AG04449 (cell line): ENCODE measurements at regions not wholly inside any gene's neighbourhood (a gene's known extent, or its start where the extent isn't known, plus 50 kb on each side); places are given as distances from the start of the nearest gene placed in this dataset.
"Not testable (repeated sequence)": the region's sequence is repeated elsewhere in the genome, so short reads cannot be mapped to it uniquely, and the experiment has no call there.

Source experiments
- CTCF ChIA-PET: fragments of 350-600 bp; formaldehyde crosslinking; extraction: SDS; loops from one replicate; lab custom pipeline; 2021; ENCODE audit warnings: antibody characterized with exemption; lab: Yijun Ruan, JAX
- POLR2A ChIA-PET: fragments of 400-600, 350-600 bp; formaldehyde crosslinking; extraction: SDS; loops from one replicate; lab custom pipeline; 2020; ENCODE audit warnings: antibody characterized with exemption, inconsistent platforms; lab: Yijun Ruan, JAX
- DNase-seq: peaks from one replicate; pipeline ENCODE4 v3.0.0-alpha.2; 2010; ENCODE audit warnings: low read depth, low spot score
- H3K4me3 ChIP-seq: 2 replicates; pipeline ENCODE4 v1.5.1; 2011; ENCODE audit warnings: low read depth, mild to moderate bottlenecking, control low read depth, low read length
- TF ChIP-seq, protein P1 (sequence below): IDR thresholded peaks from one replicate; pipeline ENCODE4 v1.5.1; 2011; ENCODE audit warnings: mild to moderate bottlenecking, moderate library complexity, low read length, control low read depth, inconsistent platforms; ENCODE audit not compliant: insufficient read depth; ENCODE audit errors: missing control alignments

DNA sequence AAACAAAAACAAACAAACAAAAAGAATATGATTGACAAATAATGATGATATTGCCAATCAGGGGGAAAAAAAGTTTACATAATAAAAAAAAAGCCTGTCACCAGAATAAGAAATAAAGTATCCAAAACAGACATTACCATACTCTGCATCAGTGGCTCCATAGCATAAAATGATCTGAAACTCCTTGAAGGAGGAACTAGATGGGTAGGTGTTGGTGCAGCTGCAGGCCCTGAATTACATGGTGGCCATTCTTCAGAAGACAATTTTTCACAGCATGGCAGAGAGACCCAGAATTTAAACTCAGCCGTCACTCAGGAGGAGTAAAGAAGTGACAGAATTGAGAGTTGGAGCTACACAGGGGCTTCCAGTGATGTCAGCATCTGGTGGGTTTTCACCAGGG, 60.2 kb downstream of the GLUL start:
- no peak for DNase-seq
- ChIA-PET POLR2A (no interaction called here), CTCF (no interaction called here)
- TF ChIP-seq, protein P1, sequence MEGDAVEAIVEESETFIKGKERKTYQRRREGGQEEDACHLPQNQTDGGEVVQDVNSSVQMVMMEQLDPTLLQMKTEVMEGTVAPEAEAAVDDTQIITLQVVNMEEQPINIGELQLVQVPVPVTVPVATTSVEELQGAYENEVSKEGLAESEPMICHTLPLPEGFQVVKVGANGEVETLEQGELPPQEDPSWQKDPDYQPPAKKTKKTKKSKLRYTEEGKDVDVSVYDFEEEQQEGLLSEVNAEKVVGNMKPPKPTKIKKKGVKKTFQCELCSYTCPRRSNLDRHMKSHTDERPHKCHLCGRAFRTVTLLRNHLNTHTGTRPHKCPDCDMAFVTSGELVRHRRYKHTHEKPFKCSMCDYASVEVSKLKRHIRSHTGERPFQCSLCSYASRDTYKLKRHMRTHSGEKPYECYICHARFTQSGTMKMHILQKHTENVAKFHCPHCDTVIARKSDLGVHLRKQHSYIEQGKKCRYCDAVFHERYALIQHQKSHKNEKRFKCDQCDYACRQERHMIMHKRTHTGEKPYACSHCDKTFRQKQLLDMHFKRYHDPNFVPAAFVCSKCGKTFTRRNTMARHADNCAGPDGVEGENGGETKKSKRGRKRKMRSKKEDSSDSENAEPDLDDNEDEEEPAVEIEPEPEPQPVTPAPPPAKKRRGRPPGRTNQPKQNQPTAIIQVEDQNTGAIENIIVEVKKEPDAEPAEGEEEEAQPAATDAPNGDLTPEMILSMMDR: no peak
- no peak overlapping the region for H3K4me3 ChIP-seq

DNA sequence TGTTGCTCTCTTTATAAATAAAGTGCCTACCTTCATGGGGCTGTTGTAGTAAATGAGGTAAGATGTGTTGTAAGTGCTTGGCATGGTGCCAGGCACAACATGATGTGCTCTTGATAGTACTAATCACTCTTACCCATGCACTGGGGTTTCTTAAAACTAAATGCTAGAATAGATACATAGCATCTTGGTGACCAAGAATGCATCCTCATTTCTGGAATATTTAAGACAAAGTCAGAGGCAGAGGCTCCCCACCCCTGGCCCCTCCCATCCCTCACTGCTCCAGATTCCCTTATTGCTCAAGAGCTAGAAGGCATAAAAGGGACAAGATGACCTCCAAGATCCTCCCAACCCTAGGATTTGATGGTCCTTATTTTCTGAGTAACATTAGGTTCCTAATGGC, 61.3 kb downstream of the GLUL start:
- TF ChIP-seq, protein P1: no peak

DNA sequence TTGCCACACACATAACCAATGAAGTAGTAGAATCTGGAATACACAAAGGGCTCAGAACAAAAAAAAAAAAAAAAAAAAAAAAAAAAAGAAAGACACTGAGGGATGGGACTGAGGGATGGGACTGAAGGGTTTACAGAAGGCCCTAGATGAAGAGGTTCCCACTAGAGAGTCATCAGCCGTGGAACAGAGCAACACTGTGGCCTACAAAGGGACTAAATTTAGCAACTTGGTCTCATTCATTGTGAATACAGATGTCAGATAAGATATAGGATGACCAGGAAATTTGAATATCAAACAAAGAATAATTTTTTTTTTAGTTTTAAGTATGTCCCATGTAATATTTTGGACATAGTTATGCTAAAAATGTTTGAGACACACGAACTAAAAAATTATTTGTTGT, 62.1 kb downstream of the GLUL start:
- no peak overlapping the region for H3K4me3 ChIP-seq
- POLR2A ChIA-PET: no interaction called here
- TF ChIP-seq, protein P1: no peak
- no peak for DNase-seq
- CTCF ChIA-PET: no interaction called here

More for the DNA sequence above, 61.3 kb downstream of the GLUL start:
- POLR2A ChIA-PET: no interaction called here
- no peak for DNase-seq
- CTCF ChIA-PET: no interaction called here
- H3K4me3 ChIP-seq: no peak overlapping the region

DNA sequence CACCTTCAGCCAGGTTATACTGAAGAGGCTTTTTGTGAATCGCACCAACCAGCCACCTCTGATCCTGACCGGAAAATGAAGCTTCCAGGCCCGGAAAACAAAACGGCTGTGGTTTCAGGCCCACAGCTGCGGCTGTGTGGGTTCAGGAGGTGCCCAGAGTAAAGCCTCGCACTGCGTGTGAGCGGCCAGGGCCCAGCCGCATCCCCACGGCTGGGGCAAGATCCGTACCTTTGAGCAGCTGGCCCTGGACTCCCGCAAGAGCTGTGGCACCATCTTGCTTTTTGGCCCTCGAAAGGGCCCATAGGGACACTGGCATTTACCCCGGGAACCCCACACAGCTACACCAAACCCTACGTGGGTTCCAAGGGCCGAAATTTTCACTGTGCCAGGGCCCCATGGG, 63.0 kb downstream of the GLUL start:
- POLR2A ChIA-PET: no interaction called here
- H3K4me3 ChIP-seq: no peak overlapping the region
- TF ChIP-seq, protein P1: no peak
- CTCF ChIA-PET: no interaction called here
- DNase-seq: no peak

DNA sequence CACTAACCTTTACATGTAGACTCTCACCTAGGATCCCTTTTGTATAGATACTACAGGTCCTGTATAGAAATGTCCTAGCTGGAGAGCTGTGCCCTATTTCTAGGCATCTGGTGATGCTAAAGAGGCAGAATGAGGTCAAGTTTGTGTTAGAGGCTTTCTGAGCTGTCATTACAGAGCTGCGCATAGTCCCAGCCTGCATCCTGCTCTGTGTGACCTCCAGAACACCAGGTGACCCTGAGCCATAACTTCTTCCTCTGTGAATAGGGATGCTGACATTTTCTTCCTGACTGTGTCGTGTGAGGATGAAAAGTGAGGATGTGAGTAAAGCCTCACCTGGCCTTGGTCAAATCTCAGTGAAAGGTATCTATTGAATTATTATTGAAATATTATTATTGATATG, 66.3 kb downstream of the GLUL start:
- no peak for DNase-seq
- TF ChIP-seq, protein P1: no peak
- CTCF ChIA-PET: no interaction called here
- no peak overlapping the region for H3K4me3 ChIP-seq
- POLR2A ChIA-PET: no interaction called here

DNA sequence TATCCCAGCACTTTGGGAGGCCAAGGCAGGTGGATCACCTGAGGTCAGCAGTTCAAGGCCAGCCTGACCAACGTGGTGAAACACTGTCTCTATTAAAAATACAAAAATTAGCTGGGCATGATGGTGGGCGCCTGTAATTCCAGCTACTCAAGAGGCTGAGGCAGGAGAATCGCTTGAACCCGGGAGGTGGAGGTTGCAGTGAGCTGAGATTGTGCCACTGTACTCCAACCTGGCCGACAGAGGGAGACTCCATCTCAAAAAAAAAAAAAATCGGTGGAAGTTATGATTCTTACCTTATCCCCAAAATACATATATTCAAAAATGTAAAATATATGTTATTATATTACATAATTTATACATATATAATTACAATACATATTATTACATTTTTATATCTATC, 70.1 kb downstream of the GLUL start:
- CTCF ChIA-PET: interaction anchor here (1.5 kb wide), 1 partner anchor 75 kb away, joined by 3 read pairs; no protein-coding TSS in a partner anchor
- POLR2A ChIA-PET, DNase-seq, H3K4me3 ChIP-seq: not testable (repeated sequence)

DNA sequence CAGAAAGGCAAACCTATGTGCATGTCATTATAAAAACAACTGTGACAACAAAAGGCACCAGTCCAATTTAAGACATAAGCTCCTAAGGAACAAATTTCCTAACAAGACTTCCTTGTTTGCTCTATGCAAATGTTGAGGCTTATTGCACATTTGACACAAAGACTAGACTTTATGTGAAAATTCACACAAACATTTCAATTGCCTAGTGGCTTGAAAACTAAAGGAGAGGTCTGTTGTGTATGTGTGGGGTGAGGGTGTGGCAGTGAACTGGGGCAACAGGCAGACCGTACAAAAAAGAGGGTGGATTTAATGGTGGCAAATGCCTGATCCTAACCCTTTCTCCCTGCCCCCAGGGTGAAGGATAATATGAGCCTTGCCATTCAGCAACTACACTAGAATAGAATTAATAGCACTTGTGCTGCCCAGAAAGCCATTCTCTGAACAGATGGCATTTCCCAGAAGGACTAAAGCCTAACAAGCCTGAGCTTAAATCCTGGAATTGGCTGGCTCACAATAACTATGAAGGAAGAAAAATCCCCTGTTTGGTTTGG, 73.9 kb downstream of the GLUL start:
- TF ChIP-seq, protein P1: no peak
- no peak overlapping the region for H3K4me3 ChIP-seq
- ChIA-PET CTCF (no interaction called here), POLR2A (no interaction called here)
- no peak for DNase-seq

DNA sequence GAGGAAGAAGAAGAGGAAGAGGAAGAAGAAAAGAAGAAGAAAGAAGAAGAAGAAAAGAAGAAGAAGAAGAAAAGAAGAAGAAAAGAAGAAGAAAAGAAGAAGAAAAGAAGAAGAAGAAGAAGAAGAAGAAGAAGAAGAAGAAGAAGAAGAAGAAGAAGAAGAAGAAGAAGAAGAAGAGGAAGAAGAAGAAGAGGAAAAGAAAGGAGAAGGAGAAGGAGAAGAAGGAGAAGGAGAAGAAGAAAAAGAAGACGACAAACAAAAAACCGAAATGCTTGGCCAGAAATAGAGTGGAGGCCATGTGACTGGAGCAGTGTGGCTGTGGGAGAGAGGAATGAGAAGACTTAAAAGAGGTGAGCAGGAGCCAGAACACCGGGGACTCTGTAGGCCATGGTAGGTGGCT, 75.1 kb downstream of the GLUL start:
- POLR2A ChIA-PET, CTCF ChIA-PET, H3K4me3 ChIP-seq, DNase-seq: not testable (repeated sequence)
